ENCODE measurements at regions not wholly inside any gene's neighbourhood (a gene's known extent, or its start where the extent isn't known, plus 50 kb on each side); places are given as distances from the start of the nearest gene placed in this dataset.
A peak's percentile ranks its signal among the peaks of the same experiment; 100 is the strongest.

DNA sequence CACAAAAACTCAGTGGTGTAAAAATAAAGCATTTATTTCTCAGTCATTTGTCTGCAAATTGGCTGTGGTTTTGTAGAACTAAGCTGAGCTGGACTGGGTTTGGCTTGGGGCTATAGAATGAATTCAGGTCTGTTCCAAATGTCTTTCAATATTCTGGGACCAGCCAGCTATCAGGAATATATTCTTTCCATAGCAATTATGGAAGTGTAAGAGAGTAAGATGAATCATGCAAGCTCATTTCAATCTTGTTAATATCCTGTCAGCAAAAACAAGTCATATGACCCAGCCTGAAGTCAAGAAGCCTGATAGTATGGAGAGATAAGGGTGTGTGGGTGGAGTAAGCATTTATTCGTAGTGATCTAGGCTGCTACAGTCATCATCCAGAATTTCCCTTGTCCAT is 481.0 kb upstream of the CDH2 start:
- TF ChIP-seq ZC3H10 (CRISPR knock-in tag; IDR thresholded peaks at IDR 0.05), result no peak
- peak; percentile 34; the same call in 2 of the 3 replicates for ATAC-seq

GRCh38 chr18:28652654-28653053 is 475.7 kb upstream of the CDH2 start:
- TF ChIP-seq TCF4 (CRISPR knock-in tag; IDR thresholded peaks at IDR 0.05; ENCODE audit: borderline replicate concordance) (no peak), OSR1 (CRISPR knock-in tag; IDR thresholded peaks at IDR 0.05) (no peak), SNAI2 (CRISPR knock-in tag; IDR thresholded peaks at IDR 0.05) (no peak), GLIS3 (CRISPR knock-in tag; IDR thresholded peaks at IDR 0.05) (no peak), TSHZ2 (CRISPR knock-in tag; IDR thresholded peaks at IDR 0.05) (no peak), ZNF8 (CRISPR knock-in tag; IDR thresholded peaks at IDR 0.05) (no peak), BACH2 (CRISPR knock-in tag; IDR thresholded peaks at IDR 0.05; ENCODE audit: borderline replicate concordance) (no peak), ISL1 (CRISPR knock-in tag; IDR thresholded peaks at IDR 0.05) (no peak), CSDC2 (CRISPR knock-in tag; IDR thresholded peaks at IDR 0.05) (no peak), ZFP30 (CRISPR knock-in tag; IDR thresholded peaks at IDR 0.05) (no peak), POU6F1 (CRISPR knock-in tag; IDR thresholded peaks at IDR 0.05; ENCODE audit: borderline replicate concordance, low read depth) (no peak), ZNF565 (CRISPR knock-in tag; conservative IDR thresholded peaks at IDR 0.05; ENCODE audit: low read depth) (no peak), PPARA (CRISPR knock-in tag; IDR thresholded peaks at IDR 0.05; ENCODE audit: borderline replicate concordance) (no peak), ZNF70 (CRISPR knock-in tag; IDR thresholded peaks at IDR 0.05) (no peak), CREB5 (CRISPR knock-in tag; IDR thresholded peaks at IDR 0.05; ENCODE audit: low read depth) (no peak)
- TF ChIP-seq, protein P1, sequence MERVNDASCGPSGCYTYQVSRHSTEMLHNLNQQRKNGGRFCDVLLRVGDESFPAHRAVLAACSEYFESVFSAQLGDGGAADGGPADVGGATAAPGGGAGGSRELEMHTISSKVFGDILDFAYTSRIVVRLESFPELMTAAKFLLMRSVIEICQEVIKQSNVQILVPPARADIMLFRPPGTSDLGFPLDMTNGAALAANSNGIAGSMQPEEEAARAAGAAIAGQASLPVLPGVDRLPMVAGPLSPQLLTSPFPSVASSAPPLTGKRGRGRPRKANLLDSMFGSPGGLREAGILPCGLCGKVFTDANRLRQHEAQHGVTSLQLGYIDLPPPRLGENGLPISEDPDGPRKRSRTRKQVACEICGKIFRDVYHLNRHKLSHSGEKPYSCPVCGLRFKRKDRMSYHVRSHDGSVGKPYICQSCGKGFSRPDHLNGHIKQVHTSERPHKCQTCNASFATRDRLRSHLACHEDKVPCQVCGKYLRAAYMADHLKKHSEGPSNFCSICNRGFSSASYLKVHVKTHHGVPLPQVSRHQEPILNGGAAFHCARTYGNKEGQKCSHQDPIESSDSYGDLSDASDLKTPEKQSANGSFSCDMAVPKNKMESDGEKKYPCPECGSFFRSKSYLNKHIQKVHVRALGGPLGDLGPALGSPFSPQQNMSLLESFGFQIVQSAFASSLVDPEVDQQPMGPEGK (CRISPR knock-in tag; IDR thresholded peaks at IDR 0.05; ENCODE audit: borderline replicate concordance), result no peak

GRCh38 chr18:28651298-28651697 is 474.4 kb upstream of the CDH2 start:
- no peak for ATAC-seq
- TF ChIP-seq CREB5 (CRISPR knock-in tag; IDR thresholded peaks at IDR 0.05; ENCODE audit: low read depth) (no peak), ARNTL (CRISPR knock-in tag; IDR thresholded peaks at IDR 0.05; ENCODE audit: borderline replicate concordance, low read depth) (no peak), CSRNP3 (CRISPR knock-in tag; IDR thresholded peaks at IDR 0.05) (no peak), TCF4 (CRISPR knock-in tag; IDR thresholded peaks at IDR 0.05; ENCODE audit: borderline replicate concordance) (no peak), PPARA (CRISPR knock-in tag; IDR thresholded peaks at IDR 0.05; ENCODE audit: borderline replicate concordance) (no peak), GLIS3 (CRISPR knock-in tag; IDR thresholded peaks at IDR 0.05) (no peak), TOX (CRISPR knock-in tag; IDR thresholded peaks at IDR 0.05; ENCODE audit: borderline replicate concordance) (no peak), ZFP30 (CRISPR knock-in tag; IDR thresholded peaks at IDR 0.05) (no peak), TSHZ2 (CRISPR knock-in tag; IDR thresholded peaks at IDR 0.05) (no peak), RARB (CRISPR knock-in tag; IDR thresholded peaks at IDR 0.05) (no peak), SNAI2 (CRISPR knock-in tag; IDR thresholded peaks at IDR 0.05) (no peak), ISL1 (CRISPR knock-in tag; IDR thresholded peaks at IDR 0.05) (no peak), ZC3H10 (CRISPR knock-in tag; IDR thresholded peaks at IDR 0.05) (no peak)
- TF ChIP-seq, protein P1 (CRISPR knock-in tag; IDR thresholded peaks at IDR 0.05; ENCODE audit: borderline replicate concordance), result no peak

More at GRCh38 chr18:28652654-28653053, 475.7 kb upstream of the CDH2 start:
- ATAC-seq, result no peak

Measured in SK-N-SH treated with all-trans-retinoic acid at 6 μM for 48 hours (cell line).